Choroid plexus epithelial cell (primary cell): ENCODE measurements at regions not wholly inside any gene's neighbourhood (a gene's known extent, or its start where the extent isn't known, plus 50 kb on each side); places are given as distances from the start of the nearest gene placed in this dataset.
A peak's percentile ranks its signal among the peaks of the same experiment; 100 is the strongest.

Experiments used
- DNase-seq: peaks from one replicate; pipeline ENCODE4 v3.0.0-alpha.2; 2010; ENCODE audit warnings: low read depth
- H3K4me3 ChIP-seq: 2 replicates; pipeline ENCODE4 v1.5.1; 2011; ENCODE audit warnings: low read depth, mild to moderate bottlenecking, control low read depth, low read length, moderate library complexity
- CTCF ChIP-seq: conservative IDR thresholded peaks from 2 replicates; pipeline ENCODE4 v1.5.1; 2011; ENCODE audit warnings: low read depth, mild to moderate bottlenecking, control low read depth, inconsistent platforms, low read length, moderate library complexity

DNA sequence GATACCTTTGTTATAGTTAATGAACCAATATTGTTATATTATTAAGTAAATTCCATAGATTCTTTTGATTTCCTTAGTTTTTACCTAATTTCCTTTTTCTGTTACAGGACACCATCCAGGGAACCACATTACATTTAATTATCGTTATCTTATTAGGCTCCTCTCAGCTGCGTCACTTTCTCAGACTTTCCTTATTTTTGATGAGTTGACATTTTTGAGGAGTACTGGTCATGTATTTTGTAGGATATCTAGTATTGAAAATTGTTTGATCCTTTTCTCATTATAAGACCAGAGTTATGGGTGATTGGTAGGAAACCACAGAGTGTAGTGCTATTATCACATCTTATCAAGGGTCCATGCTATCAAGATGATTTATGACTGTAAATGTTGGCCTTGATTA, 319.7 kb downstream of the NKX6-1 start:
- DNase-seq = no peak
- H3K4me3 ChIP-seq = no peak overlapping the region
- no peak for TF ChIP-seq CTCF

- no peak for TF ChIP-seq CTCF
- no peak for DNase-seq
- H3K4me3 ChIP-seq = no peak overlapping the region
Observed at GRCh38 chr4:84177831-84178542, 321.1 kb downstream of the NKX6-1 start.

GRCh38 chr4:84176016-84176415, 323.1 kb downstream of the NKX6-1 start:
- no peak overlapping the region for H3K4me3 ChIP-seq
- DNase-seq = no peak
- no peak for TF ChIP-seq CTCF

- DNase-seq = no peak
- no peak for TF ChIP-seq CTCF
- H3K4me3 ChIP-seq = no peak overlapping the region
Observed at GRCh38 chr4:84171871-84172270, 327.2 kb downstream of the NKX6-1 start.

DNA sequence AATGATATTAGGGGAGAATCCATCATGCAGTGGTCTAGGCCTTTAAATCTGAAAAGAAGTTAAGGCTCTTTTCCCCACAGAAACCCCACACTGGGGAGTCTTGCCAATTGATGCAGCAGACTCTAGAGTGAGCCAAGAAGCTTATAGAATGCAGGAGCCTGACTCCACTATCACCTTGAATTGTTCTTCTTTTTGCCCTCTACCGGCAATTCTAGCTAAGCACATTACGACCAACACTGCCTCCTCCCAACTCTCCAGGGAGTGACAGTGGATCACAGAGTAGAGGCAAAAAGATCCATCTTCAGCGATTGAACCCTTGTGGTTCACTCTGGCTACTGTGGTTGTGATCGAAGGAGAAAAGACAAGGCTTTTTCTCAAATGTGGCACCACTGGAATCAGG, 331.5 kb downstream of the NKX6-1 start:
- DNase-seq = no peak

DNA sequence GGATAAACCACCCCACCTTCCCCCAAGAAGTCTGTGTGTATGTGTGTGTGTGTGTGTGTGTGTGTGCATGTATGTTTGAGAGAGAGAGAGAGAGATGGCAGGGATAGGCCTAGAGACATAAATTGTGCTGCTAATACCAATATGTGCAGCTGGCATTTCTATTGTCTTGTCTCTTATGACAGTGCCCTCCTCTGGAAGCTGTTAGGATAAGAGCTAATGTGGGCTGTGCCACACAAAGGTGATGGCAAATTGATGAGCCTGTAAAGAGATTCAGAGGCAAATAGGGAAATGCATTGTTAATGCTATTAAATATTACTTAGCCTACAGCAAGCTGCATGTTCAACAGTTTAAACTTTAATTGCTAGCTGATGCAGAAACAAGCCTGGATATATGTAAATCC, 332.0 kb downstream of the NKX6-1 start:
- no peak for TF ChIP-seq CTCF
- H3K4me3 ChIP-seq = no peak overlapping the region
- no peak for DNase-seq

More for the DNA sequence above, 331.5 kb downstream of the NKX6-1 start:
- no peak overlapping the region for H3K4me3 ChIP-seq
- TF ChIP-seq CTCF = peak; percentile 6

GRCh38 chr4:84166486-84166885, 332.6 kb downstream of the NKX6-1 start:
- H3K4me3 ChIP-seq = no peak overlapping the region
- no peak for TF ChIP-seq CTCF
- DNase-seq = no peak
